ENCODE measurements at regions not wholly inside any gene's neighbourhood (a gene's known extent, or its start where the extent isn't known, plus 50 kb on each side); places are given as distances from the start of the nearest gene placed in this dataset.

- TF ChIP-seq POLR2AphosphoS5 (IDR thresholded peaks at IDR 0.05) (no peak), CTCF (IDR thresholded peaks at IDR 0.05) (no peak), EP300 (IDR thresholded peaks at IDR 0.05) (no peak), POLR2A (IDR thresholded peaks at IDR 0.05) (no peak)
Measured at GRCh38 chr9:89687188-89687587, 82.4 kb downstream of the GADD45G start.

Measured in gastroesophageal sphincter (tissue), 3 donors.